ENCODE measurements at regions not wholly inside any gene's neighbourhood (a gene's known extent, or its start where the extent isn't known, plus 50 kb on each side); places are given as distances from the start of the nearest gene placed in this dataset.

GRCh38 chr9:101977614-101978210, 239.3 kb upstream of the GRIN3A start:
- TF ChIP-seq CTCF (conservative IDR thresholded peaks at IDR 0.05) = peak; percentile 72
- H3K27ac ChIP-seq = peak overlapping the region; percentile 87

GRCh38 chr9:101970609-101971008, 232.2 kb upstream of the GRIN3A start:
- H3K27ac ChIP-seq = no peak overlapping the region
- TF ChIP-seq CTCF (conservative IDR thresholded peaks at IDR 0.05) = no peak

GRCh38 chr9:101968392-101968791, 229.9 kb upstream of the GRIN3A start:
- H3K27ac ChIP-seq = no peak overlapping the region
- TF ChIP-seq CTCF (conservative IDR thresholded peaks at IDR 0.05) = no peak

- TF ChIP-seq CTCF (conservative IDR thresholded peaks at IDR 0.05) = no peak
- H3K27ac ChIP-seq = no peak overlapping the region
Observed at GRCh38 chr9:101966691-101967090, 228.2 kb upstream of the GRIN3A start.

GRCh38 chr9:101957705-101958104, 219.3 kb upstream of the GRIN3A start:
- H3K27ac ChIP-seq = peak overlapping the region; percentile 87
- TF ChIP-seq CTCF (conservative IDR thresholded peaks at IDR 0.05) = no peak

- no peak overlapping the region for H3K27ac ChIP-seq
Observed at GRCh38 chr9:101951598-101951997, 213.2 kb upstream of the GRIN3A start.

GRCh38 chr9:101931756-101932155, 193.3 kb upstream of the GRIN3A start:
- TF ChIP-seq CTCF (conservative IDR thresholded peaks at IDR 0.05) = no peak
- no peak overlapping the region for H3K27ac ChIP-seq

More at GRCh38 chr9:101951598-101951997, 213.2 kb upstream of the GRIN3A start:
- no peak for TF ChIP-seq CTCF (conservative IDR thresholded peaks at IDR 0.05)
